Tibial artery (tissue), 4 donors: ENCODE measurements at regions not wholly inside any gene's neighbourhood (a gene's known extent, or its start where the extent isn't known, plus 50 kb on each side); places are given as distances from the start of the nearest gene placed in this dataset.

Source experiments
- DNase-seq, 2 donors: peaks; one replicate each; pipeline ENCODE4 v3.0.0-alpha.2; 2019
- H3K27ac ChIP-seq, 2 donors: fragments of 200-600 bp; sonication (generic) in 1 of 2; 1 replicate in 1 of 2; 2 replicates in 1 of 2; pipeline ENCODE4 v1.5.1; 2018 to 2019; ENCODE audit warnings: mild to moderate bottlenecking in 1 of 2
- H3K27me3 ChIP-seq, 2 donors: fragments of 200-600 bp; sonication (generic) in 1 of 2; one replicate each; pipeline versions ENCODE4 v1.5.1 to v1.6.0; 2016 to 2019
- H3K36me3 ChIP-seq, 3 donors: fragments of 200-600 bp; sonication (generic) in 2 of 3; one replicate each; pipeline ENCODE4 v1.5.1; 2016 to 2019; ENCODE audit warnings: mild to moderate bottlenecking in 2 of 3
- H3K4me1 ChIP-seq, 4 donors: fragments of 200-600 bp; sonication (generic) in 2 of 4; 1 replicate in 3 of 4; 2 replicates in 1 of 4; pipeline ENCODE4 v1.5.1; 2016 to 2019
- H3K4me3 ChIP-seq, 2 donors: fragments of 200-600 bp; sonication (generic) in 1 of 2; 1 replicate in 1 of 2; 2 replicates in 1 of 2; pipeline ENCODE4 v1.5.1; 2018 to 2019; ENCODE audit warnings: mild to moderate bottlenecking in 2 of 2
- H3K9me3 ChIP-seq, 3 donors: fragments of 200-600 bp; sonication (generic) in 1 of 3; one replicate each; pipeline ENCODE4 v1.5.1; 2016 to 2019
- CTCF ChIP-seq, 2 experiments: fragments of 200-600 bp in 1 of 2; fragments of 450-650 bp in 1 of 2; IDR thresholded peaks; one replicate each; pipeline ENCODE4 v1.5.1; 2017 to 2019; ENCODE audit warnings: antibody characterized with exemption in 2 of 2, mild to moderate bottlenecking in 1 of 2, moderate library complexity in 1 of 2
- intact Hi-C: fragments of 100-400 bp; cut with DNase I; formaldehyde crosslinking; loops from one replicate; pipeline ENCODE4 v1.15.0; 2023; ENCODE audit warnings: low total_unique reads

DNA sequence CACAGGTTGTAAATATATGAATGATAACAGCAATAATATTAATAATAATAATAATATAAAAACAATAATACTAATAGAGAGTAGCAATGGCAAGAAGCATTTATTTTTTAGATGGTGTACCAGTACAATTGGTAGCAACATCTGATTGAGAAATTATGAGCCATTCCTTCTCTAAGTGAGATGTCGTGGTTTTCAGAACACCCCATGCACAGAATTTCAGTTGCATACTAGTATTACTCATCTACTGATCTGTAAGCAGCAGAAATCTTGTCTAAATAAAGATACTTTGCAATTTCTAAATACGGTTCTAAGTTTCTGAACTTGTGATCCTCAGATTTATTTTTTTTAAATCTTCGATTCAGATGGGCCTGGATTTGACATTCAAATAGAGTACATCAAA is 788.0 kb upstream of the ATXN8OS start:
- Histone ChIP-seq H3K9me3 (no peaks in the 10 kb centered on the region), H3K27ac (no peak overlapping the region), H3K4me1 (no peaks in the 10 kb centered on the region), H3K36me3 (no peaks in the 10 kb centered on the region), H3K4me3 (no peak overlapping the region), H3K27me3 (no peaks in the 10 kb centered on the region)
- DNase-seq = no peak
- TF ChIP-seq CTCF (IDR thresholded peaks at IDR 0.05) = no peak
- intact Hi-C loops = no loop called here

DNA sequence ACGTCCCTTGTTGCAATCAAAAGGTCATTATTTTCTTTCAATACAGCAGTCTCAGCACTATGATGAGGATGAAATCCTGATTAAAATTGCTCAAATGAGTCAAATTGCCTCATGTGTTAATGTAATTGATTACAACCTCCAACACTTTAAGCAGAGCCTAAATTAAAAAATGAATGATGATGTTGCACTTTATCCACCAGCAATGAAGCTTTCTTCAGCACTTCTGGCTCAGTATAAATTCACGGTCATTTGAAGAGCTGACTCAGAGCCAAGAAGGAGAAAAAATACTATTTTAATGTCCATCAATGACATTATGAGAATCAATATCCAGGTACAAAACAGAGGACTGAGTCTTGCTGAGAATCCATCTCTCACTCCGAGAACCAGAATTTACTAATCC is 792.6 kb upstream of the ATXN8OS start:
- intact Hi-C loops = no loop called here
- no peak for DNase-seq
- no peak overlapping the region for H3K27ac ChIP-seq
- TF ChIP-seq CTCF (IDR thresholded peaks at IDR 0.05) = no peak
- no peaks in the 10 kb centered on the region for H3K9me3 ChIP-seq
- no peaks in the 10 kb centered on the region for H3K27me3 ChIP-seq
- no peaks in the 10 kb centered on the region for H3K36me3 ChIP-seq
- H3K4me3 ChIP-seq = no peak overlapping the region
- H3K4me1 ChIP-seq = no peaks in the 10 kb centered on the region

DNA sequence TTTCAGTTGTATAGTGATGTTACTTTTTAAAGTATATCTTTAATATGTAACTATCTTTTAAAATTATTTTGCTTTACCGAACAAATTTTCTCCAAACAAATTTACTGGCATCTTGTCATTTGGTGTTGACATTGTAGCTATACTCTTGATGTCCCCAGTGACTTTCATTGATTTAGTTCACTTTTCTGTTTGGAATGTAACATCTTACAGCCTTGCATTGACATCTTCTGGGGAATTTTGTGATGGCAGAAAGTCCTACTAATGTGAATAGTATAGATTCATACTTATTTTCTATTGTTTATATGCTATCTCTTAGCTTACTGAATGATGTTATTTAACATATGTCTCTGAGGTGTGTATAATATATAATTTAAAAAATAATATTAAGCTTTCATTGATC is 800.9 kb upstream of the ATXN8OS start:
- no peaks in the 10 kb centered on the region for H3K36me3 ChIP-seq
- H3K4me3 ChIP-seq = no peak overlapping the region
- H3K9me3 ChIP-seq = no peaks in the 10 kb centered on the region
- no peaks in the 10 kb centered on the region for H3K27me3 ChIP-seq
- intact Hi-C loops = no loop called here
- H3K4me1 ChIP-seq = no peaks in the 10 kb centered on the region
- DNase-seq = no peak
- no peak for TF ChIP-seq CTCF (IDR thresholded peaks at IDR 0.05)
- no peak overlapping the region for H3K27ac ChIP-seq

DNA sequence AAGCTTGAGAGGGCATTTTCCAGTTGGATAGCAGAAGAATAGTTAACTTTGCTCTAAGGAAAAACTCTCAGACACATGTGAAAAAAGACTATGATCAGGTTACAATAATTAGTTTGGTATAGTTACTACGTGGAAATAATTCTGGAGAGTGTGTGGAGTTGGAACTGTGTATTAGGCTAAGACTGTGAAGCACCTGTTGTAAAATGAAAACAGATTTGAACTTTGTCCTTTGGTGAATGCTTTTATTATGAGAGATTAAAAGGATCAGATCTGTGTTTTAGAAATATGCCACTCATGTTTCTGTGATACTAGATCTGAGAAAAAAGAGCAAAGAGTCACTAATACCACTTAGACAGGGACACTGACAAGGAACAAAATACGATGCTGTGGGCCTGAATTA is 807.5 kb upstream of the ATXN8OS start:
- TF ChIP-seq CTCF (IDR thresholded peaks at IDR 0.05) = no peak
- no peaks in the 10 kb centered on the region for H3K9me3 ChIP-seq
- H3K4me3 ChIP-seq = no peak overlapping the region
- intact Hi-C loops = no loop called here
- no peak for DNase-seq
- no peaks in the 10 kb centered on the region for H3K36me3 ChIP-seq
- H3K4me1 ChIP-seq = no peaks in the 10 kb centered on the region
- H3K27me3 ChIP-seq = no peaks in the 10 kb centered on the region
- no peak overlapping the region for H3K27ac ChIP-seq

GRCh38 chr13:69296130-69296529 is 811.5 kb upstream of the ATXN8OS start:
- intact Hi-C loops = no loop called here

More at GRCh38 chr13:69296130-69296529, 811.5 kb upstream of the ATXN8OS start:
- Histone ChIP-seq H3K27me3 (no peaks in the 10 kb centered on the region), H3K9me3 (no peaks in the 10 kb centered on the region), H3K36me3 (no peaks in the 10 kb centered on the region), H3K4me3 (no peak overlapping the region), H3K27ac (no peak overlapping the region), H3K4me1 (no peaks in the 10 kb centered on the region)
- no peak for TF ChIP-seq CTCF (IDR thresholded peaks at IDR 0.05)
- DNase-seq = no peak
